GM04504 (cell line): ENCODE measurements at regions not wholly inside any gene's neighbourhood (a gene's known extent, or its start where the extent isn't known, plus 50 kb on each side); places are given as distances from the start of the nearest gene placed in this dataset.

Experiments
- DNase-seq: peaks from one replicate; pipeline ENCODE4 v3.0.0-alpha.2; 2012; ENCODE audit warnings: low read depth

DNA sequence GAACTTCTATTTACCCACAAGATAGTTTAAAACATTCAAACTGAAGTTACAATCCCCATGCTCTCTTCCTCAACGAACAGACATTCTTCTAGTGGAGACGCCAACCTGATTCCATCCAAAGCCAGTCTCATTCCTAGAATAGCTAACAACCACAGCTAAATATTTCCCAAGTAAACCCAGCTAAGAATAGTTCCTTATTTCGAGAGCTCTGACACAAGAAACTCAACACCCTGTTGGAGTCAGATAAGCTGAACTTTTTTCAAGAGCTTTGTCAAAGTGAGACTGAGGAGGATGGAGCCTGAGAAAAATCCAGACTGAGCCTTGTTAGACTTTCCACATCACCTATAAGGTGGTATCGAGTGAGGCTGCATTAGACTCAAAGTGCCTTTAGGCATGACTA is 56.7 kb upstream of the RPS23 start:
- DNase-seq, result peak; percentile 88

DNA sequence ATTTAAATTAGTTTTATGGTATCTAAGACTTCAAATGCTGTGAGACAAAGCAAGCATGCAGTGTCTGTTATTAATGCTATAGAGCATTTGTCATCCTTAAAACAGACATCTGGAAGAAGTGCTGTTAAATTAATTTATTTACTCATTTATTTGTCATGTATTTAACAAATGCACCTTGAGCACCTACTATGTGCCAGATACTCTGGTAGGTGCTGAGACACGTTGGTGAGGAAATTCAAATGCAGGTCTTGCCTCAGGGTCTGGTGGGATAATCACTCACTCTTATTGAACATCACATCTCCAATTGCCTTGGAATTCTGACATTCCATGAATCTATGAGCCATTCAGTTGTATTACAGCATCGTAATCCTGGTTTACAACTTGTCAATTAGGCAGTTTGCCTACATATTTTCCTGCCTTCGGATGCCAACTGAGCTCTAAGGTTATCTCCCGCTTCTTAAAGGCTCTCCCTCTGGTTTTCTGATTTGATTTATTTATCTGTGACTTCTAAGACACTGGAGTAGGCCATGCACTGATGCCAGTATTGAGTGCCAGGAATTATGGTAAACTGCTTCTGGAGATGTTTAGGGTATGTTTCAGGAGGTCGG is 56.0 kb upstream of the RPS23 start:
- DNase-seq, result no peak

DNA sequence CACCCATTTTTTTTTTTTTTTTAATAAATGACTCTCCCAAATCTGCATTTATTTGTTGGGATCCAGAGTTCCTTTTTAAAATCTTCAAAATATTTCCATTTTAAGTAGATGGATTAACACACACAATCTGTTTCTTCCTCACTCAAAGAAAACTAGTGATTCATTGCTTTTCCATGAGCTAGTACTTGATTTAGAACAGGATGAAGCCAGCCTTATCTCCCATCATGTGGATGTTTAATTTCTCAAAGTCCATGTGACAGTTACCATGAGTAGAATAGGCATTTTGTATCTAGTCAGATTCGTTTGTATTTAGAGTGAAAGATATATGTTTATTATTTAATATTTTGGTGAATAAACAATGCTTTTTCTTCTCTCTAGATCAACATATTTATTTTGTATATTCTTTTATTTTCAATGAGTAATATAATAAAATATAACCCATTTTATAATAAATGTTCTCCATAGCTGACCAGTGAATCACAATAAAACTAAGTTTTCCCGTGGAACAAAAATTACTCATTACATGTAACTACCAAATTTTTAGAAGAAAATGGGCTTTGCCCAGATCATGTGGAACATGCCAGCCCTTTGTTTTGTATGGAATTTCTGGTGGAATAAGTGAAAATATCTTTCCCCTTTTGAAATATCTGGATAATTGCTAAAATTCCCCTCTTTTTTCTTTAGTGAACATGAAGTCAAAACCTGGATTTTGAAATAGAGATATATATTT is 54.9 kb upstream of the RPS23 start:
- DNase-seq, result no peak

DNA sequence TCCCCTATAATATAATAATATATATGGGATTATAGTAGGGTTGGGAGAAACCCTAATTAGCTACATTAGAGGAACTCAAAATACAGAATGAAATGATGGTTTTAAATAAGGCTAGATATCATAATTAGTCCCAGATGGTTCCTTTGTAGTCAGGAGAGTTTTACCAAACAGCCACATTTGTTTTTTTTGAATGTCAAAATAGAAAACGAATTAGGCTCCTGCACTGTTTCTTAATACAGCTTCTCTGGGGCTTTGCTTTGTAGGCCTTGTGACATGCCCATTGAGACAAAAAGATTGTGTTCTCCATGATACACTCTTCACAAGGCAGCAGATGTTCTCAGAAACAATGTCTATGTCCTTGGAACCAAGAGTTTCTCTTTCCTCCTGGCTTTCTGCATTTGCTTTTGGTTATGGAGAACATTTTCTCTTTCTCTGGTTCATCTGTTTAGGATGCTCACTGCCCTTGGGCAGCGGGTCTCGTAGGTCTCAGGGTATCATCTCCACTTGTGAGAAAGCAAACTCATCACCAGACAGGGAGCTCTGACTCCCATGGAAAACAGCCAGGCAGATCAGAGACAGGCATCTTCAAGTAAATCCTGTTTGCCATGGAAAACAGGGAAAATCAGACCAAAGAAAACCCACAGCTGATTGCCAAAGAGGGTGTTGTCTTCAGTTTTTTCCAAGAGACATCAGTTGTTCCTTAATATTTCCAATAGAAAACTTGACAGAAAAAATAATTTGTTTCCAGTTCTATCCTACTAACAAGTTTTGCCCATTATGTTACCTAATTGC is 54.1 kb upstream of the RPS23 start:
- DNase-seq, result no peak

DNA sequence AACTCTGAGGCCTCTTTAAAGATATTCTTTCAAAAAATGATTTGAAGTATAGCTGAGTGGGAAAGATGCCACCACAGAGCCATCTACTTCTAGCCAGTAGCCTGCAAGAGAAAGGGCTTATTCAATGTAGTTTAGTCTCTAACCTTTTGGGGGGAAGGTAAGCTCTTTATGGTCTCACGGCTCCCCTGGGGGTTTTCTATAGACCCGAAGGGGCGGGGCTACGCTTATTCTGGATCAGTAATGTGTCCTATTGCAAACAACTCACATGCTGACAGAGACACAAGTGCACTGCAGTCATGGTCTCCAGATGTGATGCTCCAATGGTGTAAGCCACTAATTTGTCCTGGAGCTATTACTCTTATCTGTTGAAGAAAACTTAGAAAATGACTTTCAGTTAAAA is 53.4 kb upstream of the RPS23 start:
- DNase-seq, result no peak

DNA sequence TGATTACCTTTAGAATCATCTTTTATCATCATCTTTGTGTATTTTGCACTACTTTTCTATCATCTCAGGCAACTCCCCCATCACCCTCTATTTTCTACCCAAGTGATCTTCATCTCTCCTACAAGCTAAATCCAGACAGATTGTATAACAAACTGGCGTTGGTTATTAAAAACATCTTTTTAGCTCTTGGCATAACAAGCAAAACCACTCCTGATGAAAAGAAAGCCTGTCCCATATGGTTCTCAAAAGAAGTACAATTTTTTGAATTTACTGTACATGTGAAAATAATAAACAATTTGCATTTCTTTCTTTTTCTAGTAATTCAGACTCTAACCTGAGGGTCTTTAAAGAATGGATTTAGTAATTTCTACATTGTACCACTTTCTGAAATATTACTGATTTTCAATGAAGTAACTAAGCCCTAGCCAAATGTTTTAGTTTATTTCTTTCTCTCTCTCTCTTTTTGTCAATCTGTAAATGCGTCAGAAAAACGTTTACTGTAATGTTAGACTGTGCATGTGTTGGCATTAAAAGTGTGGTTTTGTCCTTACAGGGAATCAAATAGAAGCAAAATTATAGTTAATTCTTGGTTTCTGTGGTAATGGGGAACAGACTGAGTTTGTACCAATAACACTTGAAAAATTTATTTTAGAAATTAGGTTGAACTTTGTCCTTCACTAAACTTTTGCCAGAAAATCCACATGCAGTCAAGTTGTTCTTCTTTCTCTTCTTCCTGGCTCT is 52.5 kb upstream of the RPS23 start:
- DNase-seq, result no peak

DNA sequence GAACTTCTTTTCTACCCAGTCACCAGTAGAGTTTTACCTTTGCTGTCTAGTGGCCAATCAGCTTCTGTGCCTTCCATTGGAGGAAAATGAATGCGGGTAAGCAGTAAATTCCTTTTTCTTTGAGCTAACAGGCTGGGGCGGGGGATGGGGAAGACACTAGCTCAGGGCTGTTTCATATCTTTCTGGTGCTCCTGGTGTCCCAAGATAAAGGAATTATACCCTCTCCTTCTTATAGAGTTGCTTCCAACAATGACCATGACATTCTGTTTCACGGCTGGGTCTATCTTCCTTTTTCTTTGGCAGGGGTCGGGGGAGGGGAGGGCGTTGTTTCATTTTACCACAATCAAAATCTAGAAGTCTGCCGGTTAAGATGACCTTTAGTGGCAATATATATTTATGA is 51.2 kb upstream of the RPS23 start:
- DNase-seq, result no peak
